ENCODE measurements at regions not wholly inside any gene's neighbourhood (a gene's known extent, or its start where the extent isn't known, plus 50 kb on each side); places are given as distances from the start of the nearest gene placed in this dataset.

- H3K9ac ChIP-seq (ENCODE audit: low read depth, low read length), result no peak overlapping the region
- no peak overlapping the region for H3K27ac ChIP-seq (ENCODE audit: low read depth, low read length)
- H3K4me3 ChIP-seq (ENCODE audit: low read depth, low read length), result no peak overlapping the region
- H3K36me3 ChIP-seq (ENCODE audit: control insufficient read depth, insufficient read depth, low read length), result no peaks in the 10 kb centered on the region
- H3K4me1 ChIP-seq (ENCODE audit: control insufficient read depth, insufficient read depth, low read length), result no peaks in the 10 kb centered on the region; the same call in 1 of the 2 replicates
- H3K9me3 ChIP-seq (ENCODE audit: control insufficient read depth, insufficient read depth, low read length), result no peaks in the 10 kb centered on the region
- no peaks in the 10 kb centered on the region for H3K27me3 ChIP-seq (ENCODE audit: control insufficient read depth, insufficient read depth, low read length)
Observed at GRCh38 chr14:40601063-40601462, 1005.6 kb upstream of the LRFN5 start.

DNA sequence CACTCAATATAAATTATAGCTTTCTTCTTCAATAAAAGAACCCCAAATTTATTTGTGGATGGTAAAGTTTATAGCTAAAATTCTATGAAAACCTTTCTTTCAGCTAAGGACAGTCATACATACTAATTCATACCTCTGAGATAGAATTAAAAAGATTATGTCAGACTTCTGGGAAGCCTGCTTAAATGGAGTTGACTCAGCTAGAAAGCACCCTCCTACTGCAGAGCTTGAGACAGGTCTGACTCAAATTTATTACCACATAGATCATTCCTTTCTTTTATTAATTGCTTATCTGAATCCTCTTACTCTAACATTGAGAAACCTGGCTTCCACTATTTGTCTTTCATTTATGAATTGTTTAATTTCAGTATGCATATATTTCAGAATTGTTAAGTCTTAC lies 1007.0 kb upstream of the LRFN5 start:
- Histone ChIP-seq H3K27ac (ENCODE audit: low read depth, low read length) (no peak overlapping the region), H3K4me1 (ENCODE audit: control insufficient read depth, insufficient read depth, low read length) (no peaks in the 10 kb centered on the region; the same call in 1 of the 2 replicates), H3K4me3 (ENCODE audit: low read depth, low read length) (no peak overlapping the region), H3K9ac (ENCODE audit: low read depth, low read length) (no peak overlapping the region), H3K27me3 (ENCODE audit: control insufficient read depth, insufficient read depth, low read length) (no peaks in the 10 kb centered on the region), H3K36me3 (ENCODE audit: control insufficient read depth, insufficient read depth, low read length) (no peaks in the 10 kb centered on the region), H3K9me3 (ENCODE audit: control insufficient read depth, insufficient read depth, low read length) (no peaks in the 10 kb centered on the region)

DNA sequence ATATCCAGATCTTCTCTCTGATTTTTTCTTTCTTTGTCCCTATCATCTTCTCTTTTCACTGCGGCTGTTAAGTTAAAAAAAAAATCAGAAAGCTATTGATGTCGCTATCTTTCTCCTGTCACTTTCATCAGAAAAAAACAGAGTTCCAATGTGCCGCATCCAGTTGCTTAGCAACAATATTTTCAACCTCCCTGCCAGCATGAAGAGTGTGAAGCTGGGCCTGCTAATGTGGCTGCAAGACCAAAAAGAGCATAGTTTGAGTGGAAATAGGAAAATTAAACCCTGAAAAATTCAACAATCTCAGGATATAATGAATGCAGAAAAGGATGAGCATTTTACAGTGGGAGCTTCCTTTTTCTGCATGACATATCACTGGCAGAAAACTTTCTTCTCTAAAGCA lies 1025.4 kb upstream of the LRFN5 start:
- no peak overlapping the region for H3K4me3 ChIP-seq (ENCODE audit: low read depth, low read length)
- peaks cover 6% of the 10 kb centered on the region for H3K4me1 ChIP-seq (ENCODE audit: control insufficient read depth, insufficient read depth, low read length)
- H3K9ac ChIP-seq (ENCODE audit: low read depth, low read length), result no peak overlapping the region
- no peaks in the 10 kb centered on the region for H3K36me3 ChIP-seq (ENCODE audit: control insufficient read depth, insufficient read depth, low read length)
- no peak overlapping the region for H3K27ac ChIP-seq (ENCODE audit: low read depth, low read length)
- no peaks in the 10 kb centered on the region for H3K27me3 ChIP-seq (ENCODE audit: control insufficient read depth, insufficient read depth, low read length)
- H3K9me3 ChIP-seq (ENCODE audit: control insufficient read depth, insufficient read depth, low read length), result no peaks in the 10 kb centered on the region

- Histone ChIP-seq H3K27ac (ENCODE audit: low read depth, low read length) (no peak overlapping the region), H3K9ac (ENCODE audit: low read depth, low read length) (no peak overlapping the region), H3K27me3 (ENCODE audit: control insufficient read depth, insufficient read depth, low read length) (no peaks in the 10 kb centered on the region), H3K36me3 (ENCODE audit: control insufficient read depth, insufficient read depth, low read length) (no peaks in the 10 kb centered on the region), H3K4me3 (ENCODE audit: low read depth, low read length) (no peak overlapping the region), H3K9me3 (ENCODE audit: control insufficient read depth, insufficient read depth, low read length) (no peaks in the 10 kb centered on the region), H3K4me1 (ENCODE audit: control insufficient read depth, insufficient read depth, low read length) (peaks cover 16% of the 10 kb centered on the region)
Observed at GRCh38 chr14:40576880-40577478, 1029.7 kb upstream of the LRFN5 start.

- Histone ChIP-seq H3K36me3 (ENCODE audit: control insufficient read depth, insufficient read depth, low read length) (no peaks in the 10 kb centered on the region), H3K27me3 (ENCODE audit: control insufficient read depth, insufficient read depth, low read length) (no peaks in the 10 kb centered on the region), H3K4me3 (ENCODE audit: low read depth, low read length) (no peak overlapping the region), H3K9me3 (ENCODE audit: control insufficient read depth, insufficient read depth, low read length) (no peaks in the 10 kb centered on the region), H3K27ac (ENCODE audit: low read depth, low read length) (no peak overlapping the region), H3K9ac (ENCODE audit: low read depth, low read length) (no peak overlapping the region), H3K4me1 (ENCODE audit: control insufficient read depth, insufficient read depth, low read length) (peaks cover 16% of the 10 kb centered on the region)
Observed at GRCh38 chr14:40574780-40575179, 1031.9 kb upstream of the LRFN5 start.

- H3K4me3 ChIP-seq (ENCODE audit: low read depth, low read length), result no peak overlapping the region
- H3K9ac ChIP-seq (ENCODE audit: low read depth, low read length), result no peak overlapping the region
- H3K4me1 ChIP-seq (ENCODE audit: control insufficient read depth, insufficient read depth, low read length), result no peaks in the 10 kb centered on the region
- no peaks in the 10 kb centered on the region for H3K9me3 ChIP-seq (ENCODE audit: control insufficient read depth, insufficient read depth, low read length)
- H3K36me3 ChIP-seq (ENCODE audit: control insufficient read depth, insufficient read depth, low read length), result no peaks in the 10 kb centered on the region
- H3K27ac ChIP-seq (ENCODE audit: low read depth, low read length), result no peak overlapping the region
- no peaks in the 10 kb centered on the region for H3K27me3 ChIP-seq (ENCODE audit: control insufficient read depth, insufficient read depth, low read length)
Observed at GRCh38 chr14:40525314-40525713, 1081.4 kb upstream of the LRFN5 start.

- no peaks in the 10 kb centered on the region for H3K4me1 ChIP-seq (ENCODE audit: control insufficient read depth, insufficient read depth, low read length)
- no peak overlapping the region for H3K9ac ChIP-seq (ENCODE audit: low read depth, low read length)
- H3K36me3 ChIP-seq (ENCODE audit: control insufficient read depth, insufficient read depth, low read length), result no peaks in the 10 kb centered on the region
Observed at GRCh38 chr14:40523123-40523522, 1083.6 kb upstream of the LRFN5 start.

DNA sequence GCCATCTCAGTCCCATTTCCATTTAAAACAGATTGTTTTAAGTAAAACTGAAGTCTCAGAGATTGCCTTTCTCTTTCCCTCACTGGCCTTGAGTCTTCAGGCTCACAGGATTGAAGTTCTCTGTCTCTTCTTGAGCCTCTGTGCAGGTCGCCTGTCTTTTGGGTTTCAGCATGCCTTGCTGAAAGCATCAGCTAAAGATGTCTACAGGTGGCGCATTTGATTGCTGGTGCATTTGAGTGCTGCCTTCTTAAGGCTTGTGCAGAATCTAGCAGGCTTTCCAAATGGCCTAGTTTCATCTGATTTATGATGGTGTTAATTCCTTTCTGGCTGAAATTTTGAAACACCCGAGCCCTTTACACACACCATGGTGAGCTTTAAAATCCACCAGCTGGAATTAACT lies 1062.2 kb upstream of the FBXO33 start:
- H3K36me3 ChIP-seq (ENCODE audit: control insufficient read depth, insufficient read depth, low read length), result no peaks in the 10 kb centered on the region
- no peak overlapping the region for H3K9ac ChIP-seq (ENCODE audit: low read depth, low read length)
- H3K27ac ChIP-seq (ENCODE audit: low read depth, low read length), result no peak overlapping the region
- peaks cover 11% of the 10 kb centered on the region for H3K4me1 ChIP-seq (ENCODE audit: control insufficient read depth, insufficient read depth, low read length)
- no peak overlapping the region for H3K4me3 ChIP-seq (ENCODE audit: low read depth, low read length)
- H3K9me3 ChIP-seq (ENCODE audit: control insufficient read depth, insufficient read depth, low read length), result no peaks in the 10 kb centered on the region
- H3K27me3 ChIP-seq (ENCODE audit: control insufficient read depth, insufficient read depth, low read length), result no peaks in the 10 kb centered on the region

More at GRCh38 chr14:40523123-40523522, 1083.6 kb upstream of the LRFN5 start:
- no peak overlapping the region for H3K27ac ChIP-seq (ENCODE audit: low read depth, low read length)
- no peaks in the 10 kb centered on the region for H3K9me3 ChIP-seq (ENCODE audit: control insufficient read depth, insufficient read depth, low read length)
- H3K4me3 ChIP-seq (ENCODE audit: low read depth, low read length), result no peak overlapping the region
- H3K27me3 ChIP-seq (ENCODE audit: control insufficient read depth, insufficient read depth, low read length), result no peaks in the 10 kb centered on the region

DNA sequence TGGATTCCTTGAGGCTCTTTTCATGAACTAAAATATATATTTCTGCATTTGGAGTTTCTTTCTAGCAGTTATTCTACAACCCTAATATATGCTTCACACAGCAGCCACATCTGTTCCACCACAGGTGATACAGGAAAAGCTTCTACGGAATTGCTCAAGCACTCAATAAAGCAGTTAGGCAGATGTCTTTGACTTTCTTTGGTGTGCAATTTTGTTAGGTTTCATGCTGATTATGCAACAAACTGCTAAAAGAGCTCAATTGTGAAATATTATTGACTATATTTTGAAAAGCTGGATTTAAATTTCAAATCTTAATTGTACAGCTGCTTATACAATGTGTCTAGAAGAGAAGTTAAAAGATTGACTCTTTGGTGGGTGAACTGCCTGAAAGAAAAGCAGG lies 1055.6 kb upstream of the FBXO33 start:
- Histone ChIP-seq H3K36me3 (ENCODE audit: control insufficient read depth, insufficient read depth, low read length) (no peaks in the 10 kb centered on the region), H3K27ac (ENCODE audit: low read depth, low read length) (no peak overlapping the region), H3K4me3 (ENCODE audit: low read depth, low read length) (no peak overlapping the region), H3K9me3 (ENCODE audit: control insufficient read depth, insufficient read depth, low read length) (no peaks in the 10 kb centered on the region), H3K4me1 (ENCODE audit: control insufficient read depth, insufficient read depth, low read length) (no peaks in the 10 kb centered on the region), H3K9ac (ENCODE audit: low read depth, low read length) (no peak overlapping the region), H3K27me3 (ENCODE audit: control insufficient read depth, insufficient read depth, low read length) (no peaks in the 10 kb centered on the region)

DNA sequence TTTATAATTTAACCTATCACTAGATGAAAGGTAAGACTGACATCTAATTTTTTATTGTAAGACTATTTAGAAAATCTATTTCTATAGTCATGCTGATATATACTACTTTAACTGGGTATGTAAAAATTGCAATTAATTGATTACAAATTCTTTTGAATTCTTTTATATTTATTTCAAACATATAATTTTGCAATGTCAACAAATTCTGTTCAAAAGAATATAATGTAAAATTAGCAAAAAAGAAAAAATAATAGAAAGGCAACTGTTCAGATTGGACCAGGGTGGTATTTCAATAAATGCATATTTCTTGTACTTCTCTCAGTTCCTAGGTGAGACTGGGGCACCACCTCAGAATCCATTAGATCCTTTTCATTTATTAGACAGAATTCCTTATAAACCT lies 1053.5 kb upstream of the FBXO33 start:
- H3K27ac ChIP-seq (ENCODE audit: low read depth, low read length), result no peak overlapping the region
- no peak overlapping the region for H3K9ac ChIP-seq (ENCODE audit: low read depth, low read length)
- no peaks in the 10 kb centered on the region for H3K36me3 ChIP-seq (ENCODE audit: control insufficient read depth, insufficient read depth, low read length)
- H3K9me3 ChIP-seq (ENCODE audit: control insufficient read depth, insufficient read depth, low read length), result no peaks in the 10 kb centered on the region
- no peaks in the 10 kb centered on the region for H3K4me1 ChIP-seq (ENCODE audit: control insufficient read depth, insufficient read depth, low read length)
- H3K4me3 ChIP-seq (ENCODE audit: low read depth, low read length), result no peak overlapping the region
- no peaks in the 10 kb centered on the region for H3K27me3 ChIP-seq (ENCODE audit: control insufficient read depth, insufficient read depth, low read length)

- Histone ChIP-seq H3K27me3 (ENCODE audit: control insufficient read depth, insufficient read depth, low read length) (no peaks in the 10 kb centered on the region), H3K9me3 (ENCODE audit: control insufficient read depth, insufficient read depth, low read length) (peaks cover 46% of the 10 kb centered on the region), H3K4me3 (ENCODE audit: low read depth, low read length) (no peak overlapping the region), H3K27ac (ENCODE audit: low read depth, low read length) (no peak overlapping the region), H3K9ac (ENCODE audit: low read depth, low read length) (no peak overlapping the region), H3K4me1 (ENCODE audit: control insufficient read depth, insufficient read depth, low read length) (no peaks in the 10 kb centered on the region), H3K36me3 (ENCODE audit: control insufficient read depth, insufficient read depth, low read length) (no peaks in the 10 kb centered on the region)
Observed at GRCh38 chr14:40476005-40476404, 1043.8 kb upstream of the FBXO33 start.

Measured in HUES48 (cell line).